Medulla oblongata (tissue), 1 donor: ENCODE measurements at regions not wholly inside any gene's neighbourhood (a gene's known extent, or its start where the extent isn't known, plus 50 kb on each side); places are given as distances from the start of the nearest gene placed in this dataset.
A peak's percentile ranks its signal among the peaks of the same experiment; 100 is the strongest.

Experiments used
- DNase-seq: peaks from one replicate; pipeline ENCODE4 v3.0.0-alpha.2; 2015; ENCODE audit errors: extremely low spot score

DNA sequence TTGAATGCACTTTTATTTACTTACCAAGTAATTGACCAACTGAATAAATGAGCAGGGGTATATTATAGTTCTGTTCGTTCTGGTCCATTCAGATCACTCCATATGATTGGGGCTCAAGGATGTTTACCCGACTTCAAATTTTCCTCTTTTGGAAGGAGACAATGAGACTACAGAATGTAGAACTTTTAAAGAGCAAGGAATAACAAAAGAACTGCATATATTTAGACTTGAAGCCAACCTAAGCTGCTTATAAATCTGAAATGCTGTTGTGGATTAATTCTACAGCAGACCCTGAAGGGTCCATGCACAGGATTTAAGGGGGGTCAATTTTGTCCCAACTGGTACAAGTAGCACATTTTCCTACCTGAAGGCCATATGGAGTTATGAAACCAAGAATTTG, 610.8 kb downstream of the RAB28 start:
- no peak for DNase-seq

DNA sequence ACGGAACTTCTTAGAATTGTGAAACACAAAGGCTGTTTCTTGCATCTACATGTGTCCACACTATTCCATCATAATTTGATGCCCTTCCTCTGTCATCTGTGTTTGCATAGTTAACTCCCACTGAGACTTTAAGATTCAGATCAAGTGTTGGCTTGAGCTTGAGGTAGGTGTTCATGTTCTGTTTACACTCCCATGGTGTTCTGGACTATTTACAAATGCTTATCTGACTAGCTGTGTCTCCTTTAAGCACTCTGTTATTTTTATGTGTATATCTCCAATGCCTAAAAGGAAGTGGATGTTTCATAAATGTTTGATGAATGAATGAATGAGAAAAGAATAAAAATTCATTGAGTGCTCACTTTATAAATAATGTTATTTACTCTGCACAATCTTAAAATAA, 622.7 kb downstream of the RAB28 start:
- DNase-seq = no peak

GRCh38 chr4:12852338-12853307, 631.5 kb downstream of the RAB28 start:
- DNase-seq = peak; percentile 57

GRCh38 chr4:12846368-12846767, 637.8 kb downstream of the RAB28 start:
- DNase-seq = no peak

- no peak for DNase-seq
These were observed 640.0 kb downstream of the RAB28 start for GRCh38 chr4:12844141-12844540.

DNA sequence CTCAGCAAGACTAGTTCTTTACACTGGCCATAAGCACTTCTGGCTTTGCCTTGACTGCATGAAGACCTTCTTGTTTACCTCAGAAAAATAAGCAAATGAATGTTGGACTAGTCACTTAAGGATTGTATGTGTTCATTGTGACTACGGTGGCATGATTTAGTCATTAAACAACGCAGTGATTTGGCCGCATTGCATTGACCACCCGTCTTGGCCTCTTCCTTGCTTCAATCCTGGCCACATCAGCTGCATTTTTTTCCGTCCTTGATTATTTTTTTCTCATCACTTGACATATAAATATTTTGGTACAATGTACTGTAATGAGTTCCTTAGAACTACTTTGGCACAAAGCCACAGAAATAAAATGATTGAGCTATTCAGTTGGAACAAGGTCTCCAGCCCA, 656.2 kb downstream of the RAB28 start:
- DNase-seq = no peak

DNA sequence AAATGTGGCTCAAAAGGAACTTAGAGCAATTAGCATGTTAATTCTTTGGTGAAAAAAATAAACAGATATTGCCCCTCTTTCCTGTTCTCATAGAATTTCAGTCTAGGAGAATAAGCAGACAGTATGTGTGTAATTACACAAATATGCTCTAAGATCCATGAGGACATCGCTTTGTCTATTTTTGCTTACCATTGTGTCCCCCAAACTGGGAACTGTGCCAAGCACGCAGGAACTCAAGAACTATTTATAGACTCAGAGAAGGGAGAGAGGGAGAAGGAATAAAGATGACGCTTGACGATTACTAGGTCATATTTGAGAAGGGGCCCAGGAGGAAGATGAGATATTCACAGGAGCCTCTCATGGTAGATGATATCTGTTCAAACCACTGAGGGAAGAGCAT, 692.6 kb downstream of the RAB28 start:
- no peak for DNase-seq

DNA sequence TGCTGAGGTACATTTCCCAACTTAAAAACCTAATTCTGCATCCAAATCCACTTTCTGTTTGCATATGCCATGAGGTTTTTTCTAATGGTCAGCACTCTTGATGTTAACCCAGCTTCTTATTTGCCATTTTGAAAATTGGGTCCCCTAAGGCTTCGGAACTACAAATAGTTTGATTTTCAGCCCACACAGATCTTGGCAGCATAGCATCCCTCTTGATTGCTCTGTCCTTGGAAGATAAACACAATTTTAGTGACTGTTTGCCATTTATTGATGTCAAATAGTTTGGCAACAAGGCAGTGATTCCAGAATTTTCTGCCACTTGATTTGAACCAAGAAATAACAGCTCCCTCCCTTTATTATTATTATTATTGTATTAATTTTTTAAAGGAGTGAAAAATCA, 696.9 kb downstream of the RAB28 start:
- DNase-seq = no peak

GRCh38 chr4:12778706-12779105, 705.4 kb downstream of the RAB28 start:
- no peak for DNase-seq

GRCh38 chr4:12778191-12778590, 705.9 kb downstream of the RAB28 start:
- DNase-seq = no peak

- no peak for DNase-seq
These were observed 713.8 kb downstream of the RAB28 start for GRCh38 chr4:12770351-12770750.

DNA sequence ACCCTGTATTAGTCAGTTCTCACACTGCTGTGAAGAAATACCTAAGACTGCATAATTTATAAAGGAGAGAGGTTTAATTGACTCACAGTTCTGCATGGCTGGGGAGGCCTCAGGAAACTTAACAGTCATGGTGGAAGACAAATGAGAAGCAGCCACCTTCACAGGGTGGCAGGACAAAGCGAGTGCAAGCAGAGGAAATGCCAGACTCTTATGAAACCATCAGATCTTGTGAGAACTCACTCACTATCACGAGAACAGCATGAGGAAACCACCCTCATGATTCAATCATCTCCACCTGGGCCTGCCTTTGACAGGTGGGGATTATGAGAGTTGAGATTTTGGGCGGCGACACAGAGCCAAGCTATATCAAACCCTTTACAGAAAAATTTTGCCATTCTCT, 722.4 kb downstream of the RAB28 start:
- DNase-seq = no peak

GRCh38 chr4:12747154-12747553, 737.0 kb downstream of the RAB28 start:
- no peak for DNase-seq

DNA sequence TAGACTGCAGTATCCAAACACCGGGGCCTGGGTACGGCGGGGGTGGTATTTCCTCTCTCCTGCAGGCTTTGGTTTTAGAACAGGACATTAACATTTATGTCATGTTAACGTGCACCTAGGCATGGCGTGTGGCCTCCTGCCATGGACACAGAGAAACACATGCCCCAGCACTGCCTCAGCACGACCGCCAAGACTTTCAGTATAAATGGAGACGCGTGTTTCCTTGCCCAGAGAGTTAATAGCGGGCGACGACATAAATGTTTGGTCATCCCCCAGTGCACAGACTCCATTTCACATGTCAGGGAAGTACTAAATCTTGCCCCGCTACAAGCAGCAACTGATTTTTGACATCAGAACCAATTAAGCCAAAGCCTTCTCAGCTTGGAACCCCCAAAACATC, 737.9 kb downstream of the RAB28 start:
- no peak for DNase-seq

DNA sequence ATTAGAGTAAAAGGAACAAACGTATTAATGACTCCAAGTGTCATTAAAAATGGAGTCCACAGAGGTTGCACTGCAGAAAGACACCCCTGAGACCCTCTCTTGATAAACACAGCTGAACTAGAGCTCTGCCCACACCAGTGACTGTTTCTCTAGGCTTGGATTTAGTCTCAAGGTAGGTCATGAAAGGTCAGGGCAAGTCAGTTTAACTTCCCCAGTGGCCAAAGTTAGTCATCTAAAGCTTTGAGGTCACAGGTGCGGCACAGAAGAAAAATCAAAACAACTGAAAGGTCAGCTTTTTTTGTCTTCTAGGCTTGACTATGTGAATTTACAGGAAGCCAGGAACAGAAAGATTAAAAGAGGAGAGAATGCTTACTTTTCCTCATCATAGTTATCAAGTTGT, 749.6 kb downstream of the RAB28 start:
- no peak for DNase-seq

GRCh38 chr4:12729384-12729783, 754.8 kb downstream of the RAB28 start:
- DNase-seq = peak; percentile 23

- peak; percentile 20 for DNase-seq
These were observed 759.6 kb downstream of the RAB28 start for GRCh38 chr4:12724510-12724909.

- DNase-seq = no peak
These were observed 760.2 kb downstream of the RAB28 start for GRCh38 chr4:12723849-12724447.

DNA sequence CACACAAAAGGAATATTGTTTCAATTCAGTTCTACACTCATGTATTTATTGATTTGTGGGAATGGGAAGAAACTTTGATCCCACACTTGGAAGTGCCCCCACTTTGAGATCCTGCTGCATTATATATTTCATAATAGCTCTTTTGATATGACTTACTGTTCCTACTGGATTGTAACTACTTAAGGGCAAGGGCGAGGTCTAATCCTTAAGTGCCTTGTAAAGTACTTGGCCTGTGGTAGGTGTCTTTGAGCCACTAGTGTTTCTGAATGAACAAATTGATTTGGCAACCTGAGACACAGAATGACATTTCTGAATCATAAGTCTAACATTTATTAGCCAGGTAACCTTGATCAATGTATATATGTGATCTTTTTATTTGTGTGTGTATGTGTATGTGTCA, 767.2 kb downstream of the RAB28 start:
- no peak for DNase-seq

GRCh38 chr4:12712648-12713339, 771.3 kb downstream of the RAB28 start:
- no peak for DNase-seq

DNA sequence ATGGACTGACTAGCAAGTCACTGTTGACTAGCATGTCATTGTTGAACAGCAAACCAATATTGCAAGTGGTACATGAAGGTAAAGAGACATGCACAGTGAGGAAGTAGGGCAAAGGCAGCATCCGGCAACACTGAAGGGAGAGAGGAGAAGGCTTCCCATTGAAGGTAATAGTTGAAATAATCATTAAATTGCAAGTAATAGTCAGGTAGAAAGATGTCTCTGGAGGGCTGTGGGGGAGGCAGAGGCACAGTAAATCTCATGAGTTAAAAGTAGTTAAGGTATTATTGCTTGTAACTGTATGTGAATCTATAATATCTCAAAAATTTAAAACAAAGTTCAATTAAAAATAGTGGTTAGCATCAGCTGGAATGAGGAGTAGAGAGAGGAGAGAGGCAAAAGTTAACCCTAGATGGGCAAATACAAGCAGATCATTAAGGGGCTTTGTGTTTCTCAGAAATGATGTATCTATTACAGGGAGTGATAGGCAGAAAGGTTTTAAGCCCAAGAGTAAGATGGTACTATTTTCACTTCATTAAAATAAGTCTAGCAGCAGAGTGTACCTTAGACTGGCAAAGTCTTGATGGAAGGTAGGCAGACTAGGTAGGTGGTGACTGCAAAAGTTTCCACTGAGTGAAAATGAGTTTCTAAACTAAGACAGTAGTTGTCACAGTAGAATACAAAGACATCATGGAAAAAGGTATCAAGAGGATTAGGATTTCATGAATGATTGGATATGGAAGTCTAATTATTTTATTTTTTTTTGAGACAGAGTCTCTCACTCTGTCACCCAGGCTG, 776.6 kb downstream of the RAB28 start:
- no peak for DNase-seq

DNA sequence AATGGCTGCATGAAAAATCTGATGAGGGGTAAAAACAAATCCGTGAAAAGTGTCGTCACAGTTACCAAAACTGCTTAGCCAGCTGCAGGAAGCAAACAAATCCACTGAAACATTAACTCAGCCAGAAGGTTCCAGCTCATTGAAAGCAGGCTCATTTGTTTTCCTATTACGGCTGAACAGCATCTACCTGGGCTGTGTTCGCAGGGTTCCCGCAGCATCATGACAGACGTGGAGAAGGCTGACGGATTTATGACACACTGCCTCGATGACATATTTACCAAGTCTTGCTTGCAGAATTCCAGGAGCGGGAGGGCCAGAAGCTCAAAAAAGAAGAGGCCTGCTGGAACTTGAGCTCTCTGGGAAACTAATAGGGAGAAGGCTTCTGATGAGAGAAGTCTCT, 781.1 kb downstream of the RAB28 start:
- no peak for DNase-seq
